ENCODE measurements at regions not wholly inside any gene's neighbourhood (a gene's known extent, or its start where the extent isn't known, plus 50 kb on each side); places are given as distances from the start of the nearest gene placed in this dataset.

GRCh38 chr2:187220071-187220470, 228.0 kb downstream of the CALCRL start:
- H3K9me3 ChIP-seq, result peaks cover 0 to 5% (median 0%) of the 10 kb centered on the region in 3 donors
- no peak for ATAC-seq
- H3K36me3 ChIP-seq, result no peaks in the 10 kb centered on the region
- no peaks in the 10 kb centered on the region for H3K4me1 ChIP-seq
- 86 to 100% methylated on average over 1 of the region's 1 CpG for WGBS, 2 donors (ENCODE audit: low coverage in 1 of 2)
- H3K4me3 ChIP-seq, result no peak overlapping the region
- H3K27ac ChIP-seq, result no peak overlapping the region
- no peaks in the 10 kb centered on the region for H3K27me3 ChIP-seq
- no peak for TF ChIP-seq POLR2AphosphoS5 (IDR thresholded peaks at IDR 0.05)
- TF ChIP-seq CTCF (IDR thresholded peaks at IDR 0.05), result no peak
- no peak for TF ChIP-seq EP300 (IDR thresholded peaks at IDR 0.05)
- TF ChIP-seq POLR2A (IDR thresholded peaks at IDR 0.05), result no peak

- no peak for ATAC-seq
- peaks cover 0 to 19% (median 0%) of the 10 kb centered on the region in 3 donors for H3K9me3 ChIP-seq
- TF ChIP-seq EP300 (IDR thresholded peaks at IDR 0.05) (no peak), POLR2A (IDR thresholded peaks at IDR 0.05) (no peak), CTCF (IDR thresholded peaks at IDR 0.05) (no peak), POLR2AphosphoS5 (IDR thresholded peaks at IDR 0.05) (no peak)
- no peak overlapping the region for H3K4me3 ChIP-seq
- no peaks in the 10 kb centered on the region for H3K27me3 ChIP-seq
- H3K27ac ChIP-seq, result no peak overlapping the region
- H3K4me1 ChIP-seq, result no peaks in the 10 kb centered on the region
- H3K36me3 ChIP-seq, result no peaks in the 10 kb centered on the region
- WGBS, 2 donors (ENCODE audit: low coverage in 1 of 2), result 40 to 55% methylated on average over 1 of the region's 1 CpG
These were observed 232.4 kb downstream of the CALCRL start for GRCh38 chr2:187215532-187216240.

- H3K27me3 ChIP-seq, result no peaks in the 10 kb centered on the region
- no peak for TF ChIP-seq POLR2A (IDR thresholded peaks at IDR 0.05)
- TF ChIP-seq CTCF (IDR thresholded peaks at IDR 0.05), result no peak
- TF ChIP-seq POLR2AphosphoS5 (IDR thresholded peaks at IDR 0.05), result no peak
- no peak for TF ChIP-seq EP300 (IDR thresholded peaks at IDR 0.05)
- no peak overlapping the region for H3K27ac ChIP-seq
- peaks cover 0 to 19% (median 0%) of the 10 kb centered on the region in 3 donors for H3K9me3 ChIP-seq
- ATAC-seq, result no peak
- no peak overlapping the region for H3K4me3 ChIP-seq
- H3K4me1 ChIP-seq, result no peaks in the 10 kb centered on the region
- 45 to 49% methylated on average over 2 to 3 of the region's 3 CpGs for WGBS, 2 donors (ENCODE audit: low coverage in 1 of 2)
- no peaks in the 10 kb centered on the region for H3K36me3 ChIP-seq
These were observed 233.7 kb downstream of the CALCRL start for GRCh38 chr2:187214306-187214705.

GRCh38 chr2:187213798-187214197, 234.3 kb downstream of the CALCRL start:
- peaks cover 0 to 19% (median 0%) of the 10 kb centered on the region in 3 donors for H3K9me3 ChIP-seq
- ATAC-seq, result no peak
- no peaks in the 10 kb centered on the region for H3K27me3 ChIP-seq
- TF ChIP-seq POLR2AphosphoS5 (IDR thresholded peaks at IDR 0.05), result no peak
- no peak for TF ChIP-seq POLR2A (IDR thresholded peaks at IDR 0.05)
- no peak for TF ChIP-seq EP300 (IDR thresholded peaks at IDR 0.05)
- TF ChIP-seq CTCF (IDR thresholded peaks at IDR 0.05), result no peak
- no peak overlapping the region for H3K27ac ChIP-seq
- no peaks in the 10 kb centered on the region for H3K36me3 ChIP-seq
- no peak overlapping the region for H3K4me3 ChIP-seq
- no peaks in the 10 kb centered on the region for H3K4me1 ChIP-seq

- no peak for TF ChIP-seq EP300 (IDR thresholded peaks at IDR 0.05)
- no peak for TF ChIP-seq CTCF (IDR thresholded peaks at IDR 0.05)
- TF ChIP-seq POLR2AphosphoS5 (IDR thresholded peaks at IDR 0.05), result no peak
- no peak for TF ChIP-seq POLR2A (IDR thresholded peaks at IDR 0.05)
- Histone ChIP-seq H3K27ac (no peak overlapping the region), H3K4me1 (no peaks in the 10 kb centered on the region), H3K4me3 (no peak overlapping the region), H3K36me3 (no peaks in the 10 kb centered on the region), H3K27me3 (no peaks in the 10 kb centered on the region), H3K9me3 (peaks cover 0 to 14% (median 0%) of the 10 kb centered on the region in 3 donors)
- no peak for ATAC-seq
- WGBS, 2 donors (ENCODE audit: low coverage in 1 of 2), result 14% methylated on average over 1 of the region's 3 CpGs; no CpG with 5 or more reads in 1 of the 2 donors
These were observed 237.3 kb downstream of the CALCRL start for GRCh38 chr2:187210726-187211125.

Data from gastroesophageal sphincter (tissue), 4 donors.